Caco-2 (cell line): ENCODE measurements at regions not wholly inside any gene's neighbourhood (a gene's known extent, or its start where the extent isn't known, plus 50 kb on each side); places are given as distances from the start of the nearest gene placed in this dataset.
"Not testable (repeated sequence)": the region's sequence is repeated elsewhere in the genome, so short reads cannot be mapped to it uniquely, and the experiment has no call there.

Experiments used
- BruUV-seq: library from RNA; stranded (reverse); fragments of 400-500 nt; replicated peaks from 2 replicates; lab custom pipeline; 2021; lab: Mats Ljungman, UMichigan
- CTCF ChIA-PET: fragments of 300-600 bp; sonication (Branson Sonifier 250); formaldehyde crosslinking; loops from one replicate; lab custom pipeline; 2022; ENCODE audit warnings: antibody characterized with exemption; lab: Charles Lee
- POLR2A ChIA-PET: fragments of 300-600 bp; sonication (Branson Sonifier 250); formaldehyde crosslinking; loops from one replicate; lab custom pipeline; 2022; ENCODE audit warnings: antibody characterized with exemption; lab: Charles Lee
- DNase-seq, 2 experiments: peaks; one replicate each; pipeline versions ENCODE4 v3.0.0 to v3.0.0-alpha.2; 2020 to 2022
- H3K27me3 ChIP-seq: replicated peaks from 2 replicates; pipeline ENCODE4 v1.6.0; 2011; ENCODE audit warnings: low read length; ENCODE audit not compliant: control insufficient read depth, insufficient read depth
- H3K36me3 ChIP-seq: 2 replicates; pipeline ENCODE4 v1.5.1; 2011; ENCODE audit warnings: low read length; ENCODE audit not compliant: control insufficient read depth, insufficient read depth
- H3K4me1 ChIP-seq: fragments of 250-450 bp; sonication (Bioruptor Pico); 2 replicates; pipeline ENCODE4 v1.5.1; 2020; ENCODE audit warnings: mild to moderate bottlenecking
- H3K4me3 ChIP-seq: 2 replicates; pipeline ENCODE4 v1.5.1; 2011; ENCODE audit warnings: low read depth, mild to moderate bottlenecking, control low read depth, low read length
- H3K9me3 ChIP-seq: fragments of 250-450 bp; sonication (Bioruptor Pico); 2 replicates; pipeline ENCODE4 v1.5.1; 2020; ENCODE audit warnings: mild to moderate bottlenecking, moderate library complexity
- H3K27ac Mint-ChIP-seq: one replicate; pipeline ENCODE4 v1.8.0; 2022; ENCODE audit warnings: mixed read lengths; ENCODE audit not compliant: unreplicated experiment
- H3K27me3 Mint-ChIP-seq: one replicate; pipeline ENCODE4 v1.8.0; 2022; ENCODE audit warnings: mixed read lengths; ENCODE audit not compliant: insufficient read depth, unreplicated experiment
- H3K36me3 Mint-ChIP-seq: one replicate; pipeline ENCODE4 v1.8.0; 2022; ENCODE audit warnings: mild to moderate bottlenecking, mixed read lengths; ENCODE audit not compliant: insufficient read depth, unreplicated experiment
- H3K4me1 Mint-ChIP-seq: one replicate; pipeline ENCODE4 v1.8.0; 2022; ENCODE audit warnings: low read depth, mixed read lengths; ENCODE audit not compliant: unreplicated experiment
- H3K4me3 Mint-ChIP-seq: one replicate; pipeline ENCODE4 v1.8.0; 2022; ENCODE audit warnings: mild to moderate bottlenecking, moderate library complexity, mixed read lengths; ENCODE audit not compliant: unreplicated experiment
- H3K9me3 Mint-ChIP-seq: one replicate; pipeline ENCODE4 v1.8.0; 2022; ENCODE audit warnings: mixed read lengths; ENCODE audit not compliant: unreplicated experiment
- intact Hi-C: fragments of 100-400 bp; cut with micrococcal nuclease; formaldehyde crosslinking; loops from one replicate; pipeline ENCODE4 v1.10.0; 2022; ENCODE audit not compliant: unreplicated experiment
- TF ChIP-seq, protein P1 (sequence below), 2 experiments: fragments of 200-600 bp in 1 of 2; IDR thresholded peaks; 1 replicate in 1 of 2; 2 replicates in 1 of 2; pipeline versions ENCODE4 v1.5.1 to v1.8.0; 2011 to 2022; ENCODE audit warnings: antibody characterized with exemption in 1 of 2, control low read depth in 1 of 2, inconsistent platforms in 1 of 2, low read depth in 1 of 2, low read length in 1 of 2, mild to moderate bottlenecking in 1 of 2, moderate library complexity in 1 of 2; ENCODE audit not compliant: insufficient read depth in 1 of 2, severe bottlenecking in 1 of 2, unreplicated experiment in 1 of 2

DNA sequence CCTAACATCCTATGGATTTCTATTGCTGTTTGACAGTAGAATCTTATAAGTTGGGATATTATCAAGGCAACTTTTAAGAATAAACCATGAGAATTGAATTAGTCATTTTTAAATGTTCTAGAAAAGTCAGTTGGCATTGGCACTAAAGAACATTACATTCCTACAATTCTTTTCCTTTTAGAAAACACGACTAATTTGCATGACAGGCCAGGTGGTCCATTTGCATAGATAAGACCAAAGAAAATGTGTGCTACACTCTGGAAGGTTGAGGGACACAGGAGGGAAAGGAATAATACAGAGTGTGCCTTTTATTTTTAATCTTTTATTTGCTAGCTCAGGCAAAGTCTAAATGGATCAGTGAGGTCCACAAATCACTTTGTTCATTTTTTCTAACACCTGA, 962.3 kb downstream of the EPHA3 start:
- H3K36me3 ChIP-seq = no peaks in the 10 kb centered on the region
- no peaks in the 10 kb centered on the region for H3K9me3 Mint-ChIP-seq
- H3K4me1 ChIP-seq = no peaks in the 10 kb centered on the region
- no peaks in the 10 kb centered on the region for H3K4me1 Mint-ChIP-seq
- no peaks in the 10 kb centered on the region for H3K36me3 Mint-ChIP-seq
- DNase-seq = no peak
- TF ChIP-seq, protein P1, sequence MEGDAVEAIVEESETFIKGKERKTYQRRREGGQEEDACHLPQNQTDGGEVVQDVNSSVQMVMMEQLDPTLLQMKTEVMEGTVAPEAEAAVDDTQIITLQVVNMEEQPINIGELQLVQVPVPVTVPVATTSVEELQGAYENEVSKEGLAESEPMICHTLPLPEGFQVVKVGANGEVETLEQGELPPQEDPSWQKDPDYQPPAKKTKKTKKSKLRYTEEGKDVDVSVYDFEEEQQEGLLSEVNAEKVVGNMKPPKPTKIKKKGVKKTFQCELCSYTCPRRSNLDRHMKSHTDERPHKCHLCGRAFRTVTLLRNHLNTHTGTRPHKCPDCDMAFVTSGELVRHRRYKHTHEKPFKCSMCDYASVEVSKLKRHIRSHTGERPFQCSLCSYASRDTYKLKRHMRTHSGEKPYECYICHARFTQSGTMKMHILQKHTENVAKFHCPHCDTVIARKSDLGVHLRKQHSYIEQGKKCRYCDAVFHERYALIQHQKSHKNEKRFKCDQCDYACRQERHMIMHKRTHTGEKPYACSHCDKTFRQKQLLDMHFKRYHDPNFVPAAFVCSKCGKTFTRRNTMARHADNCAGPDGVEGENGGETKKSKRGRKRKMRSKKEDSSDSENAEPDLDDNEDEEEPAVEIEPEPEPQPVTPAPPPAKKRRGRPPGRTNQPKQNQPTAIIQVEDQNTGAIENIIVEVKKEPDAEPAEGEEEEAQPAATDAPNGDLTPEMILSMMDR (IDR thresholded peaks at IDR 0.05; ENCODE audit: insufficient read depth in 1 of 2, low read depth in 1 of 2, low read length in 1 of 2, severe bottlenecking in 1 of 2, unreplicated experiment in 1 of 2) = no peak
- intact Hi-C loops = no loop called here
- H3K9me3 ChIP-seq = no peaks in the 10 kb centered on the region
- ChIA-PET CTCF (no interaction called here), POLR2A (no interaction called here)
- no peak overlapping the region for H3K27ac Mint-ChIP-seq
- peaks cover 5% of the 10 kb centered on the region for H3K27me3 Mint-ChIP-seq
- no peak overlapping the region for H3K4me3 Mint-ChIP-seq
- no TSS peak for BruUV-seq
- no peaks in the 10 kb centered on the region for H3K27me3 ChIP-seq
- H3K4me3 ChIP-seq = no peak overlapping the region

DNA sequence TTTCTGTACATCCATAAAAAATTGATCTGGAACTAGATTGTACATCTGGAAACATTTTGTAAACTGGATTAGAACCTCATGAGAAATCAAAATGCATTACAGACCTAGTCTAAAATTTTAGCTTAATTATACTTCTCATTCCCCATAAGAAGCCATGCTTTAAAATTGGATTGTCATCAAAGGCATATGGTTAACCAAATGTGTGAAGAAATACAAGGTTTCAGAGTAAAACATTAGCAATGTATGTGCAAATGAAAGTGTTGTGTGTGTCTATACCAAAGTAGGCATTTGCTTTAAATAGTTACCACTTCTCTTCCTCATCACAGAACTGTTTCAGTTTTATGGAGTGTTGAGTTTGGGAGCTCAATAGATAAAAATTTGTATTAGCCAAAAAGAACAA, 968.7 kb downstream of the EPHA3 start:
- H3K27me3 ChIP-seq = no peaks in the 10 kb centered on the region
- H3K27ac Mint-ChIP-seq = no peak overlapping the region
- no peak overlapping the region for H3K4me3 Mint-ChIP-seq
- intact Hi-C loops = no loop called here
- H3K4me3 ChIP-seq = no peak overlapping the region
- peaks cover 2% of the 10 kb centered on the region for H3K27me3 Mint-ChIP-seq
- H3K4me1 Mint-ChIP-seq = no peaks in the 10 kb centered on the region
- H3K36me3 Mint-ChIP-seq = no peaks in the 10 kb centered on the region
- H3K36me3 ChIP-seq = no peaks in the 10 kb centered on the region
- ChIA-PET POLR2A (no interaction called here), CTCF (no interaction called here)
- no peaks in the 10 kb centered on the region for H3K9me3 ChIP-seq
- no TSS peak for BruUV-seq
- no peaks in the 10 kb centered on the region for H3K4me1 ChIP-seq
- TF ChIP-seq, protein P1 (IDR thresholded peaks at IDR 0.05; ENCODE audit: insufficient read depth in 1 of 2, low read depth in 1 of 2, low read length in 1 of 2, severe bottlenecking in 1 of 2, unreplicated experiment in 1 of 2) = no peak
- no peak for DNase-seq
- H3K9me3 Mint-ChIP-seq = no peaks in the 10 kb centered on the region

DNA sequence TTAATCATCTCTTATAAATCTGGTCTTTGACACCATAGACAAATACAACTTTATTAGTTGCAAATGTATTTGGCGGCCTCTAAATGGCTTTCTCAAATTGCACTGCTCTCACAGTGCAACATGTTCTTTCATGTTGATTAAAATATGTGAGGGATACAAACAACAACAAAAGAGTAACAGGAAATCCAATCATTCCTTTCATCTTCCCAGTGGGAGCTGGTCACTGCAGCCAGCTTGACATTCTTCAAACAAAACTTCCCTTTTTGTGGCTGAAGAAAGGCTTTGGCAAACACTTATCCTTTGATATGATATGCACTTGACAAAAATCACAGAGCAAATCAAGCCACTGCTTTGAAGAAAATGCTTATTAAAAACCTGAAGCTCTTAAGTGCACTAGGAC, 973.6 kb downstream of the EPHA3 start:
- no peaks in the 10 kb centered on the region for H3K36me3 ChIP-seq
- intact Hi-C loops = no loop called here
- H3K4me3 ChIP-seq = no peak overlapping the region
- Mint-ChIP-seq H3K36me3 (no peaks in the 10 kb centered on the region), H3K4me1 (no peaks in the 10 kb centered on the region), H3K27me3 (no peaks in the 10 kb centered on the region), H3K9me3 (no peaks in the 10 kb centered on the region), H3K4me3 (no peak overlapping the region), H3K27ac (no peak overlapping the region)
- H3K9me3 ChIP-seq = no peaks in the 10 kb centered on the region
- no peak for DNase-seq
- CTCF ChIA-PET = interaction anchor here (0.6 kb wide), 1 partner anchor 56 kb away, joined by 4 read pairs; no protein-coding TSS in a partner anchor
- no peaks in the 10 kb centered on the region for H3K4me1 ChIP-seq
- no peaks in the 10 kb centered on the region for H3K27me3 ChIP-seq
- no TSS peak for BruUV-seq
- POLR2A ChIA-PET = no interaction called here
- TF ChIP-seq, protein P1 (IDR thresholded peaks at IDR 0.05; ENCODE audit: insufficient read depth in 1 of 2, low read depth in 1 of 2, low read length in 1 of 2, severe bottlenecking in 1 of 2, unreplicated experiment in 1 of 2) = no peak

DNA sequence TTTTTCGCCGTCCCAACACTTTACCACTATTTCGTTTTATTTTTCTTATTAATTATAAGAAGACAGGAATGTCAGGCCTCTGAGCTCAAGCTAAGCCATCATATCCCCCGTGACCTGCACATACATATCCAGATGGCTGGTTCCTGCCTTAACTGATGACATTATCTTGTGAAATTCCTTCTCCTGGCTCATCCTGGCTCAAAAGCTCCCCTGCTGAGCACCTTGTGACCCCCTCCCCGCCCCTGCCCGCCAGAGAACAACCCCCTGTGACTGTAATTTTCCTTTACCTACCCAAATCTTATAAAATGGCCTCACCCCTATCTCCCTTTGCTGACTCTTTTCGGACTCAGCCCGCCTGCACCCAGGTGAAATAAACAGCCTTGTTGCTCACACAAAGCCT, 978.9 kb downstream of the EPHA3 start:
- CTCF ChIA-PET, DNase-seq, BruUV-seq, H3K27ac Mint-ChIP-seq, H3K9me3 Mint-ChIP-seq, H3K4me3 Mint-ChIP-seq, H3K36me3 ChIP-seq, POLR2A ChIA-PET, intact Hi-C loops, H3K4me3 ChIP-seq, H3K4me1 Mint-ChIP-seq, H3K27me3 Mint-ChIP-seq, H3K9me3 ChIP-seq, H3K27me3 ChIP-seq, H3K4me1 ChIP-seq, H3K36me3 Mint-ChIP-seq: not testable (repeated sequence)
